HL-60 (cell line): ENCODE measurements at regions not wholly inside any gene's neighbourhood (a gene's known extent, or its start where the extent isn't known, plus 50 kb on each side); places are given as distances from the start of the nearest gene placed in this dataset.

ENCODE experiments used
- DNase-seq, 2 experiments: peaks; one replicate each; pipeline ENCODE4 v3.0.0-alpha.2; 2010 to 2020; ENCODE audit warnings: low read depth in 1 of 2, low spot score in 1 of 2
- H3K27ac ChIP-seq: fragments of 250-450 bp; sonication (Bioruptor Pico); replicated peaks from 2 replicates; pipeline ENCODE4 v1.5.1; 2020; ENCODE audit warnings: mild to moderate bottlenecking, moderate library complexity
- H3K27me3 ChIP-seq: fragments of 250-450 bp; sonication (Bioruptor Pico); 2 replicates; pipeline ENCODE4 v1.5.1; 2021; ENCODE audit warnings: mild to moderate bottlenecking, moderate library complexity; ENCODE audit not compliant: insufficient read depth, poor library complexity, severe bottlenecking
- H3K4me3 ChIP-seq: replicated peaks from 2 replicates; pipeline ENCODE4 v1.5.1; 2011; ENCODE audit warnings: mild to moderate bottlenecking, control low read depth, low read length; ENCODE audit not compliant: insufficient read depth
- GABPA ChIP-seq: IDR thresholded peaks from 2 replicates; pipeline ENCODE4 v1.6.1; 2012; ENCODE audit warnings: low read depth
- POLR2AphosphoS5 ChIP-seq: IDR thresholded peaks from 2 replicates; pipeline ENCODE4 v1.6.1; 2012; ENCODE audit warnings: low read depth
- SPI1 ChIP-seq: IDR thresholded peaks from 2 replicates; pipeline ENCODE4 v1.6.1; 2012; ENCODE audit warnings: low read depth, mild to moderate bottlenecking, borderline replicate concordance
- TF ChIP-seq, protein P1 (sequence below): IDR thresholded peaks from one replicate; pipeline ENCODE4 v1.5.1; 2011; ENCODE audit warnings: low read length, control low read depth, inconsistent platforms; ENCODE audit not compliant: insufficient read depth
- TF ChIP-seq, protein P2 (sequence below): IDR thresholded peaks from 2 replicates; pipeline ENCODE4 v1.6.1; 2012; ENCODE audit warnings: low read depth; ENCODE audit not compliant: insufficient replicate concordance

DNA sequence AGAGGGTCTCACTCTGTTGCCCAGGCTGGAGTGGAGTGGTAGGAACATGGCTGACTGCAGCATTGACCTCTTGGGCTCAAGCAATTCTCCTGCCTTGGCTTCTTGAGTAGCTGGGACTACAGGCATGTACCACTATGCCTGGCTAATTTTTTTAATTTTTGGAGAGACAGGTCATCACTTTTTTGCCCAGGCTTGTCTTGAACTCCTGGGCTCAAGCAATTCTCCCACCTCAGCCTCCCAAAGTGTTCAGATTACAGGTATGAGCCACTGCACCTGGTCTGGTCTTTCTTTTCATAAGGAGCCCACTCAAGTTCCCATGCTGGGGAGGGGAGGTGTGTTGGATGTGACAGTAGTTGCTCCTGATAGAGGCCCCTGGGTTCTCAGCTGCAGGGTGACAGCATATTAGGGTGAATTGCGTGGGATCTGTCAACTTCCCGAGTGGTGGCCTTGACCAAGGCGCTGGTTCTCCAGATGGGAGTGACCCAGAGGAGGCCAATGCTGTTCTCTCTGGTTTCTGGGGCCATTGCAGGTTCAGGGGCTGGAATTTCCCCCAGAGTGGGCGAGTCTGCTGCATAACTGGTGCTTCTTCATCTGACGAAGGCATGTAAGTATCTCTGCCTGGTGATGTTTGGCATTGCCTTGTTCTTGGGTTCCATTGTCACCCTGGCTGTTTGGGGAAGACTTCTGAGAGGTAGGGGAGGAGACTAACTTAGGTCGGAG lies 52.4 kb upstream of the ESRRB start:
- H3K27ac ChIP-seq = no peak overlapping the region
- no peak for TF ChIP-seq POLR2AphosphoS5
- no peak for TF ChIP-seq SPI1
- TF ChIP-seq, protein P1, sequence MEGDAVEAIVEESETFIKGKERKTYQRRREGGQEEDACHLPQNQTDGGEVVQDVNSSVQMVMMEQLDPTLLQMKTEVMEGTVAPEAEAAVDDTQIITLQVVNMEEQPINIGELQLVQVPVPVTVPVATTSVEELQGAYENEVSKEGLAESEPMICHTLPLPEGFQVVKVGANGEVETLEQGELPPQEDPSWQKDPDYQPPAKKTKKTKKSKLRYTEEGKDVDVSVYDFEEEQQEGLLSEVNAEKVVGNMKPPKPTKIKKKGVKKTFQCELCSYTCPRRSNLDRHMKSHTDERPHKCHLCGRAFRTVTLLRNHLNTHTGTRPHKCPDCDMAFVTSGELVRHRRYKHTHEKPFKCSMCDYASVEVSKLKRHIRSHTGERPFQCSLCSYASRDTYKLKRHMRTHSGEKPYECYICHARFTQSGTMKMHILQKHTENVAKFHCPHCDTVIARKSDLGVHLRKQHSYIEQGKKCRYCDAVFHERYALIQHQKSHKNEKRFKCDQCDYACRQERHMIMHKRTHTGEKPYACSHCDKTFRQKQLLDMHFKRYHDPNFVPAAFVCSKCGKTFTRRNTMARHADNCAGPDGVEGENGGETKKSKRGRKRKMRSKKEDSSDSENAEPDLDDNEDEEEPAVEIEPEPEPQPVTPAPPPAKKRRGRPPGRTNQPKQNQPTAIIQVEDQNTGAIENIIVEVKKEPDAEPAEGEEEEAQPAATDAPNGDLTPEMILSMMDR = no peak
- TF ChIP-seq, protein P2, sequence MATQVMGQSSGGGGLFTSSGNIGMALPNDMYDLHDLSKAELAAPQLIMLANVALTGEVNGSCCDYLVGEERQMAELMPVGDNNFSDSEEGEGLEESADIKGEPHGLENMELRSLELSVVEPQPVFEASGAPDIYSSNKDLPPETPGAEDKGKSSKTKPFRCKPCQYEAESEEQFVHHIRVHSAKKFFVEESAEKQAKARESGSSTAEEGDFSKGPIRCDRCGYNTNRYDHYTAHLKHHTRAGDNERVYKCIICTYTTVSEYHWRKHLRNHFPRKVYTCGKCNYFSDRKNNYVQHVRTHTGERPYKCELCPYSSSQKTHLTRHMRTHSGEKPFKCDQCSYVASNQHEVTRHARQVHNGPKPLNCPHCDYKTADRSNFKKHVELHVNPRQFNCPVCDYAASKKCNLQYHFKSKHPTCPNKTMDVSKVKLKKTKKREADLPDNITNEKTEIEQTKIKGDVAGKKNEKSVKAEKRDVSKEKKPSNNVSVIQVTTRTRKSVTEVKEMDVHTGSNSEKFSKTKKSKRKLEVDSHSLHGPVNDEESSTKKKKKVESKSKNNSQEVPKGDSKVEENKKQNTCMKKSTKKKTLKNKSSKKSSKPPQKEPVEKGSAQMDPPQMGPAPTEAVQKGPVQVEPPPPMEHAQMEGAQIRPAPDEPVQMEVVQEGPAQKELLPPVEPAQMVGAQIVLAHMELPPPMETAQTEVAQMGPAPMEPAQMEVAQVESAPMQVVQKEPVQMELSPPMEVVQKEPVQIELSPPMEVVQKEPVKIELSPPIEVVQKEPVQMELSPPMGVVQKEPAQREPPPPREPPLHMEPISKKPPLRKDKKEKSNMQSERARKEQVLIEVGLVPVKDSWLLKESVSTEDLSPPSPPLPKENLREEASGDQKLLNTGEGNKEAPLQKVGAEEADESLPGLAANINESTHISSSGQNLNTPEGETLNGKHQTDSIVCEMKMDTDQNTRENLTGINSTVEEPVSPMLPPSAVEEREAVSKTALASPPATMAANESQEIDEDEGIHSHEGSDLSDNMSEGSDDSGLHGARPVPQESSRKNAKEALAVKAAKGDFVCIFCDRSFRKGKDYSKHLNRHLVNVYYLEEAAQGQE = no peak
- TF ChIP-seq GABPA = no peak
- DNase-seq = no peak
- no peak overlapping the region for H3K4me3 ChIP-seq
- no peaks in the 10 kb centered on the region for H3K27me3 ChIP-seq

DNA sequence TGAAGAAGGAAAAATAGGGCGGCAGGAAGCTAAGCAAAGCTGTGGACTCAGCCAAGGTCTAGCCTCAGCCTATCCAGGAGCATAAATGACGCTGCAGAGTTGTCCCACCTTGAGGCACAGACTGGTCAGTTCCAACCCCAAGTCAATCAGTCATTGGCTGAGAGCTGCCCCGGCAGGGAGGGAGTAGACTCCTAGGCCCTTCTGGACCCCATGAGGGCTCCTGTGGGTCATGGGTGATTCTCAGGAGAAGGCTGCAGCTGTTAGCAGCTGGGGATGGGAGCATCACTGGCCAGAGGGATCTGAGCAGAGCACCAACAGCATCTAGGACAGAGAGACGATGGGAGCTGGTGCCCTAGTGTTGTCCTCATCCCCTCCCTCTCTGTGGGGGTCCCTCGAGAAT lies 51.8 kb upstream of the ESRRB start:
- no peak overlapping the region for H3K4me3 ChIP-seq
- DNase-seq = no peak
- TF ChIP-seq, protein P2 = no peak
- no peak for TF ChIP-seq SPI1
- TF ChIP-seq POLR2AphosphoS5 = no peak
- no peak for TF ChIP-seq GABPA
- TF ChIP-seq, protein P1 = no peak
- no peak overlapping the region for H3K27ac ChIP-seq
- no peaks in the 10 kb centered on the region for H3K27me3 ChIP-seq
